Fibroblast of the aortic adventitia (primary cell): ENCODE measurements at regions not wholly inside any gene's neighbourhood (a gene's known extent, or its start where the extent isn't known, plus 50 kb on each side); places are given as distances from the start of the nearest gene placed in this dataset.

ENCODE experiments used
- DNase-seq: peaks from one replicate; pipeline ENCODE4 v3.0.0-alpha.2; 2010; ENCODE audit warnings: low read depth
- H3K4me3 ChIP-seq: 2 replicates; pipeline ENCODE4 v1.5.1; 2011; ENCODE audit warnings: low read depth, mild to moderate bottlenecking, control low read depth, low read length, moderate library complexity
- CTCF ChIP-seq: IDR thresholded peaks from 2 replicates; pipeline ENCODE4 v1.5.1; 2011; ENCODE audit warnings: mild to moderate bottlenecking, low read length, control low read depth, inconsistent platforms; ENCODE audit not compliant: insufficient read depth

GRCh38 chr6:8583291-8583690 is 147.9 kb upstream of the SLC35B3 start:
- TF ChIP-seq CTCF: no peak
- no peak for DNase-seq
- no peak overlapping the region for H3K4me3 ChIP-seq

- TF ChIP-seq CTCF: no peak
- H3K4me3 ChIP-seq: no peak overlapping the region
- DNase-seq: no peak
Measured at GRCh38 chr6:8579372-8579771, 144.0 kb upstream of the SLC35B3 start.

- no peak for DNase-seq
- no peak for TF ChIP-seq CTCF
- no peak overlapping the region for H3K4me3 ChIP-seq
Measured at GRCh38 chr6:8578006-8578405, 142.7 kb upstream of the SLC35B3 start.

GRCh38 chr6:8574749-8575468 is 139.6 kb upstream of the SLC35B3 start:
- DNase-seq: no peak
- no peak for TF ChIP-seq CTCF
- H3K4me3 ChIP-seq: no peak overlapping the region

- no peak for DNase-seq
- no peak for TF ChIP-seq CTCF
- no peak overlapping the region for H3K4me3 ChIP-seq
Measured at GRCh38 chr6:8574311-8574710, 139.0 kb upstream of the SLC35B3 start.

- no peak overlapping the region for H3K4me3 ChIP-seq
- no peak for DNase-seq
- TF ChIP-seq CTCF: no peak
Measured at GRCh38 chr6:8570256-8570920, 135.0 kb upstream of the SLC35B3 start.
